KOPT-K1 (cell line): ENCODE measurements at regions not wholly inside any gene's neighbourhood (a gene's known extent, or its start where the extent isn't known, plus 50 kb on each side); places are given as distances from the start of the nearest gene placed in this dataset.

Source experiments
- H3K27ac ChIP-seq: fragments of 200-600 bp; sonication (generic); 2 replicates; pipeline ENCODE4 v1.5.1; 2016; ENCODE audit warnings: antibody characterized with exemption, mild to moderate bottlenecking, low read depth, low read length; ENCODE audit not compliant: poor library complexity, severe bottlenecking
- H3K36me3 ChIP-seq: fragments of 200-600 bp; sonication (generic); 2 replicates; pipeline ENCODE4 v1.5.1; 2017; ENCODE audit warnings: antibody characterized with exemption, mild to moderate bottlenecking, low read length, moderate library complexity; ENCODE audit not compliant: insufficient read depth
- H3K9me3 ChIP-seq: fragments of 200-600 bp; sonication (generic); 2 replicates; pipeline ENCODE4 v1.5.1; 2017; ENCODE audit warnings: antibody characterized with exemption, low read length, mild to moderate bottlenecking; ENCODE audit not compliant: insufficient read depth, poor library complexity, severe bottlenecking

GRCh38 chr4:1488831-1489638 is 82.8 kb upstream of the NKX1-1 start:
- no peak overlapping the region for H3K27ac ChIP-seq
- peaks cover 24% of the 10 kb centered on the region for H3K9me3 ChIP-seq

GRCh38 chr4:1488357-1488756 is 82.1 kb upstream of the NKX1-1 start:
- Histone ChIP-seq H3K9me3 (peaks cover 24% of the 10 kb centered on the region), H3K27ac (no peak overlapping the region), H3K36me3 (no peaks in the 10 kb centered on the region)

More at GRCh38 chr4:1488831-1489638, 82.8 kb upstream of the NKX1-1 start:
- no peaks in the 10 kb centered on the region for H3K36me3 ChIP-seq

GRCh38 chr4:1487761-1488160 is 81.5 kb upstream of the NKX1-1 start:
- peaks cover 24% of the 10 kb centered on the region for H3K9me3 ChIP-seq
- no peaks in the 10 kb centered on the region for H3K36me3 ChIP-seq
- H3K27ac ChIP-seq, result no peak overlapping the region

- Histone ChIP-seq H3K36me3 (no peaks in the 10 kb centered on the region), H3K9me3 (peaks cover 24% of the 10 kb centered on the region), H3K27ac (no peak overlapping the region)
These were observed 80.9 kb upstream of the NKX1-1 start for GRCh38 chr4:1487106-1487505.

- Histone ChIP-seq H3K9me3 (peaks cover 35% of the 10 kb centered on the region), H3K36me3 (no peaks in the 10 kb centered on the region), H3K27ac (no peak overlapping the region)
These were observed 79.0 kb upstream of the NKX1-1 start for GRCh38 chr4:1485280-1485679.

GRCh38 chr4:1480720-1481119 is 74.5 kb upstream of the NKX1-1 start:
- peaks cover 37% of the 10 kb centered on the region for H3K9me3 ChIP-seq
- no peak overlapping the region for H3K27ac ChIP-seq
- H3K36me3 ChIP-seq, result no peaks in the 10 kb centered on the region

- H3K36me3 ChIP-seq, result no peaks in the 10 kb centered on the region
- H3K9me3 ChIP-seq, result peaks cover 25% of the 10 kb centered on the region
- no peak overlapping the region for H3K27ac ChIP-seq
These were observed 73.2 kb upstream of the NKX1-1 start for GRCh38 chr4:1479454-1479853.

- H3K9me3 ChIP-seq, result peaks cover 21% of the 10 kb centered on the region
- no peak overlapping the region for H3K27ac ChIP-seq
- H3K36me3 ChIP-seq, result no peaks in the 10 kb centered on the region
These were observed 72.6 kb upstream of the NKX1-1 start for GRCh38 chr4:1478766-1479355.

- no peak overlapping the region for H3K27ac ChIP-seq
- H3K9me3 ChIP-seq, result peaks cover 21% of the 10 kb centered on the region
- H3K36me3 ChIP-seq, result no peaks in the 10 kb centered on the region
These were observed 71.0 kb upstream of the NKX1-1 start for GRCh38 chr4:1477045-1477840.

- Histone ChIP-seq H3K9me3 (peaks cover 17% of the 10 kb centered on the region), H3K36me3 (no peaks in the 10 kb centered on the region), H3K27ac (no peak overlapping the region)
These were observed 69.9 kb upstream of the NKX1-1 start for GRCh38 chr4:1476140-1476513.

GRCh38 chr4:1475277-1476139 is 69.3 kb upstream of the NKX1-1 start:
- H3K36me3 ChIP-seq, result no peaks in the 10 kb centered on the region
- no peak overlapping the region for H3K27ac ChIP-seq
- H3K9me3 ChIP-seq, result peaks cover 12% of the 10 kb centered on the region

- Histone ChIP-seq H3K27ac (no peak overlapping the region), H3K9me3 (peaks cover 1% of the 10 kb centered on the region), H3K36me3 (no peaks in the 10 kb centered on the region)
These were observed 68.2 kb upstream of the NKX1-1 start for GRCh38 chr4:1474126-1475090.

GRCh38 chr4:1473718-1474117 is 67.5 kb upstream of the NKX1-1 start:
- Histone ChIP-seq H3K36me3 (no peaks in the 10 kb centered on the region), H3K27ac (no peak overlapping the region), H3K9me3 (no peaks in the 10 kb centered on the region)
